GM23248 (cell line): ENCODE measurements at regions not wholly inside any gene's neighbourhood (a gene's known extent, or its start where the extent isn't known, plus 50 kb on each side); places are given as distances from the start of the nearest gene placed in this dataset.

Experiments used
- EZH2 ChIP-seq: fragments of 200-600 bp; sonication (generic); IDR thresholded peaks from 2 replicates; pipeline ENCODE4 v1.6.1; 2018; ENCODE audit warnings: antibody characterized with exemption, mild to moderate bottlenecking; ENCODE audit not compliant: insufficient read depth, poor library complexity, severe bottlenecking
- EZH2phosphoT487 ChIP-seq: fragments of 200-600 bp; sonication (generic); IDR thresholded peaks from 2 replicates; pipeline ENCODE4 v1.6.1; 2018; ENCODE audit warnings: antibody characterized with exemption, moderate library complexity, mild to moderate bottlenecking, low read depth; ENCODE audit not compliant: insufficient read depth

GRCh38 chr10:128866551-128866950 is 600.5 kb upstream of the MGMT start:
- TF ChIP-seq EZH2 (no peak), EZH2phosphoT487 (no peak)
